ENCODE measurements at regions not wholly inside any gene's neighbourhood (a gene's known extent, or its start where the extent isn't known, plus 50 kb on each side); places are given as distances from the start of the nearest gene placed in this dataset.

GRCh38 chr21:27536319-27536718, 569.4 kb upstream of the ADAMTS5 start:
- TF ChIP-seq CTCF (IDR thresholded peaks at IDR 0.05; ENCODE audit: insufficient read depth, low read length, poor library complexity, severe bottlenecking) (no peak), EZH2phosphoT487 (conservative IDR thresholded peaks at IDR 0.05; ENCODE audit: low read length) (no peak)
